Bronchial epithelial cell (primary cell): ENCODE measurements at regions not wholly inside any gene's neighbourhood (a gene's known extent, or its start where the extent isn't known, plus 50 kb on each side); places are given as distances from the start of the nearest gene placed in this dataset.
A peak's percentile ranks its signal among the peaks of the same experiment; 100 is the strongest.
"Not testable (repeated sequence)": the region's sequence is repeated elsewhere in the genome, so short reads cannot be mapped to it uniquely, and the experiment has no call there.

Source experiments
- DNase-seq: peaks from one replicate; pipeline ENCODE4 v3.0.0-alpha.2; 2010; ENCODE audit warnings: low read depth
- FAIRE-seq: peaks from 2 replicates; lab custom pipeline; 2011; peaks lifted over from hg19 to GRCh38; lab: Jason Lieb, UNC
- H3K27me3 ChIP-seq: 2 replicates; pipeline ENCODE4 v1.5.1; 2011; ENCODE audit warnings: low read length; ENCODE audit not compliant: control insufficient read depth, insufficient read depth
- H3K36me3 ChIP-seq: 2 replicates; pipeline ENCODE4 v1.5.1; 2011; ENCODE audit warnings: low read length; ENCODE audit not compliant: control insufficient read depth, insufficient read depth
- H3K4me3 ChIP-seq: 2 replicates; pipeline ENCODE4 v1.5.1; 2011; ENCODE audit warnings: mild to moderate bottlenecking, low read depth, low read length, control low read depth
- CTCF ChIP-seq: IDR thresholded peaks from 2 replicates; pipeline ENCODE4 v1.5.1; 2011; ENCODE audit warnings: mild to moderate bottlenecking, moderate library complexity, low read length, control low read depth, inconsistent platforms; ENCODE audit not compliant: insufficient read depth, severe bottlenecking

GRCh38 chr13:80931766-80932165, 590.8 kb upstream of the SPRY2 start:
- no peak for DNase-seq
- Histone ChIP-seq H3K36me3 (no peaks in the 10 kb centered on the region), H3K4me3 (no peak overlapping the region), H3K27me3 (no peaks in the 10 kb centered on the region)
- no peak for FAIRE-seq
- TF ChIP-seq CTCF: no peak

- Histone ChIP-seq H3K27me3 (no peaks in the 10 kb centered on the region), H3K36me3 (no peaks in the 10 kb centered on the region), H3K4me3 (no peak overlapping the region)
- FAIRE-seq (no peak), DNase-seq (peak; percentile 23)
- no peak for TF ChIP-seq CTCF
These were observed 590.2 kb upstream of the SPRY2 start for GRCh38 chr13:80931118-80931517.

- no peak for FAIRE-seq
- Histone ChIP-seq H3K27me3 (no peaks in the 10 kb centered on the region), H3K36me3 (no peaks in the 10 kb centered on the region), H3K4me3 (no peak overlapping the region)
- DNase-seq: no peak
- TF ChIP-seq CTCF: no peak
These were observed 587.3 kb upstream of the SPRY2 start for GRCh38 chr13:80928241-80928640.

- H3K36me3 ChIP-seq, H3K27me3 ChIP-seq, DNase-seq, FAIRE-seq, H3K4me3 ChIP-seq: not testable (repeated sequence)
These were observed 585.1 kb upstream of the SPRY2 start for GRCh38 chr13:80926024-80926423.

GRCh38 chr13:80924596-80924995, 583.7 kb upstream of the SPRY2 start:
- Histone ChIP-seq H3K27me3 (no peaks in the 10 kb centered on the region), H3K36me3 (no peaks in the 10 kb centered on the region), H3K4me3 (no peak overlapping the region)
- FAIRE-seq: no peak
- no peak for TF ChIP-seq CTCF
- peak; percentile 21 for DNase-seq

GRCh38 chr13:80923907-80924306, 583.0 kb upstream of the SPRY2 start:
- Histone ChIP-seq H3K36me3 (no peaks in the 10 kb centered on the region), H3K27me3 (no peaks in the 10 kb centered on the region), H3K4me3 (no peak overlapping the region)
- TF ChIP-seq CTCF: peak; percentile 36
- FAIRE-seq (no peak), DNase-seq (peak; percentile 30)
